Embryonic facial prominence (tissue), 1 donor: ENCODE measurements at regions not wholly inside any gene's neighbourhood (a gene's known extent, or its start where the extent isn't known, plus 50 kb on each side); places are given as distances from the start of the nearest gene placed in this dataset.
A peak's percentile ranks its signal among the peaks of the same experiment; 100 is the strongest.

Source experiments
- DNase-seq: peaks from one replicate; pipeline ENCODE4 v3.0.0-alpha.2; 2016; ENCODE audit errors: extremely low spot score

- no peak for DNase-seq
Observed at GRCh38 chr1:38223391-38223790, 176.8 kb upstream of the POU3F1 start.

- DNase-seq, result no peak
Observed at GRCh38 chr1:38222891-38223290, 176.3 kb upstream of the POU3F1 start.

DNA sequence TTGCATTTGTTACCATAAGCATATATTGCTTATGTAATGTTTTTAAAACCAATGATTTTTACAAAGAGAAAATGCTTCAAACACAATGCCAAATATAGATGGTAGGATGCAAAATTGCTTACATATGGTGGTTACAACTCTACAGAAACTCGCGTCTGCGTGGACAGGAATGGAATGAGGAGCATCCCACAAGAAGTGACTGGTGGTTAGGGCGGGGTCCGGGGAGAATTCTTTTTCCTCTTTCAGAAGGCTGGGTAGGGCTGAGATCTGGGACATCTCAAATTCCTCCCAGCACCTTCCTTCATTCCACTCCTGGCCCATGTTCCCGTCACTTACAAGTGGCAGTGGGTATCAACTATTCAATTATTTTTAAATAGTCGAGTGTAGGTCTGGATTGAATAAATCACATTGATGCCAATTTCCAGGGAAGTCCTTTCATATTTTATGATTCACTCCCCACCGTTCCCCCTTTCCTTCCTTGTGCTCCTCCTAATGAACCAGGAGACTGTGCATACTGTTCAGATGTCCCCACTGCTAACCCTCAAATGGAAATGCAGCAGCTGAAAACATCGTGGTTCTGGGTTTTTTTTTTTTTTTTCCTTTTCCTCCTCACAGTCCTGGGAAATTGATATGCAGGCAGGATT lies 174.5 kb upstream of the POU3F1 start:
- DNase-seq, result peak; percentile 60

DNA sequence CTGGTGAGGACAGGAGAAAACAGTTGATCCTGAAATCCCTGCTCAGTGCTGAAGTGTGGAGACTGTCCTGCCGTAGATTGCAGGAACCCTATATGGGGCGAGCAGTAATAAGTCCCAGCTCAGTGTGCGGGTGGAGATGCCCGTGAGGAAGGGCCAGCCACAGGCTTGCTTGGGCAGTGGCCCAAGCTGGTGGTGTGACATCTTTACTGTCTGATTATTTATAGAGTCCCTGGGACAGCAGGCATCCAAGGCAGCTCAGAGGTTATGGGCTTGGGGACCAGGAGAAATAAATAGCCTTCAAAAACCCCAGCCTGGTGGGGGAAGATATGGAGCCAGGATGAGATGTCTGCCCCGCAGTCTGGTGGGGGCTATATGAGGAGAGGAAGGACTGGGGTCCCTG lies 170.7 kb upstream of the POU3F1 start:
- DNase-seq, result no peak

DNA sequence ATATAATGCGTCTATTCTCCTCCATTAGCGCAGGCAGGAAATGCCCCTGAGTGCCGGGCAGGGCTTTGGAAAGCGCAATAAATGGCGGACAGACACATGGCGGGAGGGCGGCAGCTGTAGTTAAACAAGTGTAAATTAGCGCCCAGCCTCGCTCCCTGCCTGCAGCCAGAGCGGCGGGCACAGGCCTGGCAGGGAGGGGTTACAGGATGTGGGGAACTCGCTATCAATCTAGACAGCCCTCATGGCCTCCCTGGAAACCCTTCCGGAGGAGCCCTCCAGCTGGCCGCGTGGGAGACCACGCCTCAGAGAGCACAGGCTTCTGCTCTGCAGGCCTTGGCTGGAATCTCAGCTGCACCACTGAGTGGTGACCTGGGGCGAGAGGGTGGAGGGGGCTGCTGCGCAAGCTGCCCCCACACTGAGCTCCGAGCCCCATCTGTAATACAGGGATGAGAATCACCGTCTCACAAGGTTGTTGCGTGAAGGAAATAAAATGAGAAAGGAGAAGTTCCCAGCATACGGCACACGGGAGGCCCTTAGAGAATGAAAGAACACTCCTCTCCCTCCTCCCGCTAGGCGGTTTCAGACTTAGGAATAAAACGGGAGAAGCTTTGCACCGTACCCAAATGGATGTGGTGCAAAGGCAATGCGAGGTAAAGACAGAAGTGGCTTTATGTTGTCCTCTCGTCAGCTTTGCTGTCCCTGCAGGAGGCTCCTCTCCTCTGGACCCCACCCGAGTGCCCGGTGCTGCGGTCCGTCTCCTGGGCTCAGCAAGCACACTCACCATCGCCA lies 167.2 kb upstream of the POU3F1 start:
- no peak for DNase-seq

DNA sequence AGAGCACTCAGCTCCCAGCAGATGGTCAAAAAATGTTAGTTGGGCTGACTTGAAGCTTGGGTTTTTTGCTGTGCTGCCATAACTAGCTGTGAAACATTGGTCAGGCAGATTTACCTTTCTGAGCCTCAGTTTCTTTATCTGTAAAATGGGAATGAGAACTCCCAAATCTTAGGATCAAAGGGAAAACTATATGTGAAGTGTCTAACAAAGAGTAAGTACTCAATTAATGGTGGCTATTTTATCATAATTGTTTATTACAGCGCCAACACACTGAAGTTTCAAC lies 164.2 kb upstream of the POU3F1 start:
- DNase-seq, result no peak

GRCh38 chr1:38210021-38210894 lies 163.7 kb upstream of the POU3F1 start:
- DNase-seq, result no peak

DNA sequence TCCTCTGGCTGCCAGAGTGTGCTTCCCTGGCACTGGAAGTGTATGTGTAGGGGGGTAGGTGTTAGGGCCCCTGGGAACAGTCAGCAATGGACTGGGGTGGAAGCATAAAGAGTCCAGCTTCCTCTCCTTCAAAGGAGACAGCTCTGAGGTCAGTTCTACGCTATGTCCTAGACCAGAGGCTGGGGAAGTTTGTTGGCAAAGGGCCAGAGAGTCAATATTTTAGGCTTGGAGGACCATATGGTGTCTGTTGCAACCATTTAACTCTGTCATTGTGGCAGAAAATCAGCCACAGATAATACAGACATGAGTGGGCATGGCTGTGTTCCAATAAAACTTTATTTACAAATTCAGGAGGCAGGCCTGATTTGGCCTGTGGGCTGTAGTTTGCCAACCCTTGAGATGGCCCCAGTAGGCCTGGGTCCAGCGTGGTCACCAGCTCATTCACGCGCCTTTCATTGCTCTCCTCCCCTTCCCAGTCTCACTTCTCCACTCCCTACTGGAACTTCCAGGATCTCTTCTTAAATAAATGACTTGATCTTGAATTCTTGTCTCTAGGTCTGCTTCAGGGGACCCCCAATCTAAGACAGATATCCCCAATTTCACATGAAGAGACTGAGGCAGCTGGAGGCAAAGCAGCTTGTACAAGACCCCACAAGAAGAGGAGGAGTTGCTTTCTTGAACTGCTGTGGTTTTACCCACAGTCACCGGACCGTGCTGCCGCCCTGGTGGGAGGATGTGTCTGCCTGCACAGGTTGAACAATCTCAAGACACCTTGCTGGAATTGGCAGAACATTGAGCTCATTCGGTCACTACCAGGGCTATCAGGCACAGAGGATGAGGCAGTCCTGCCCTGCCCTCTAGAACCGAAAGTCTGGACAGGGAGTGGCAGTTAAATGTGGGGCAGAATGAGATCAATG lies 162.4 kb upstream of the POU3F1 start:
- no peak for DNase-seq

GRCh38 chr1:38207906-38208305 lies 161.3 kb upstream of the POU3F1 start:
- DNase-seq, result no peak

DNA sequence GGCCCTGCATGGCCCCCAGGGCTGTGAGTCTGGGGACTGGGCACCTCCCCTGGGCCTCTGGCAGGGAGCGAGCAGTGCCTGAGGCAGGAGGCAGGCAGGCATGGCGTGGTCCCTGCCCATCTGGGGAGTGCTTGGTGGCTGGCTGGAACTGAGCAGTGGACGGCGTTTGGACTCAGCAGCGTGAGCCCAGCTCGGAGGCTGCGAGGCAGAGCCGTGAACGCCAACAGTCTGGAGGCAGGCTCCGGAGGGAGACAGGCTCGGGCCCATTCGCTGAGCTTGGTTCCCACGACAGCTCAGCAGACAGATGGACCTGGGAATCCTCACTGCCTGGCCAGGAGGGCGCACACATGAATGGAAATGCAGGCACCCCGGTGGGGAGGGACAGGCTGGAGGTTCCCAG lies 160.7 kb upstream of the POU3F1 start:
- DNase-seq, result no peak

GRCh38 chr1:38204698-38205097 lies 158.1 kb upstream of the POU3F1 start:
- no peak for DNase-seq

- DNase-seq, result no peak
Observed at GRCh38 chr1:38203441-38203840, 156.8 kb upstream of the POU3F1 start.

- DNase-seq, result no peak
Observed at GRCh38 chr1:38201431-38201830, 154.8 kb upstream of the POU3F1 start.

DNA sequence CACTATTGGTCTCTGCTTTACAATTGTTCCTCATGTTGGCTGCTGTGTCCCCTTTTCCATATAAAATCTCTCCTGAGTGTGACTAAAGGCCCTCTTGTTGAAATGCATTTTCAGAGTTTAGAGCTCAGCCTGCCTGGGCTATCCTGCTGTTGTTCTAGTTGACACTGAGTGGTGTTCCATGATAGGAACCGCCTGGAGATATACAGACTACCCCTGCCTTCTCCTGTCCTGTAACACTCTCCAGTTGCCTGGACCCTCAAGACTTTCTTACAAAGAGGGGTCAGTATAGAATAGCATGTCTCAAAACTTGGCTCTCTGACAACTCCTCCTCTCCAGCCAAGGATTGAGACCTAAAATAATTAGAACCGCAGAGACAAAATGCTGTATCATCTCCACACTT lies 152.0 kb upstream of the POU3F1 start:
- no peak for DNase-seq

- no peak for DNase-seq
Observed at GRCh38 chr1:38198099-38198498, 151.5 kb upstream of the POU3F1 start.

GRCh38 chr1:38197312-38198061 lies 150.9 kb upstream of the POU3F1 start:
- no peak for DNase-seq

DNA sequence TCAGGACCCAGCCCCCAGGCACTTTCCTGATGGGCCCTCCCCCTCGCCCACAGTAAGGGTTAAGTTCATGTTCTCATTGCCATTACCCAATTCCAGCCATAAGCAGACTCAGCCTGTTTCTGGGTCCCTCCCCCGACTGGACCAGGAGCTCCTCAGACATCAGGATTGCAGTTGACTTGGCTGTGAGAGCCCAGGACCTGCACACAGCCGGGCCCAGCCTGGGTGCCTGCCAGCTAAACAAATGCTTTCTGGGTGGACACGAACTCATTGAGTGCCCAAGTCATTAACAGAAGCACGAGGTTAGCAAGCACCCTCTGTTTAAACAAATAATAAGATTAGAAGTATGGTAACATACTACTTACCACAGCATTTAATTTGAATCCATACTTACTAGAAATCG lies 147.9 kb upstream of the POU3F1 start:
- DNase-seq, result no peak

GRCh38 chr1:38193040-38193439 lies 146.4 kb upstream of the POU3F1 start:
- no peak for DNase-seq

GRCh38 chr1:38191461-38191860 lies 144.9 kb upstream of the POU3F1 start:
- no peak for DNase-seq

GRCh38 chr1:38190983-38191382 lies 144.4 kb upstream of the POU3F1 start:
- no peak for DNase-seq

GRCh38 chr1:38187552-38187951 lies 141.0 kb upstream of the POU3F1 start:
- DNase-seq, result no peak
